ENCODE measurements at regions not wholly inside any gene's neighbourhood (a gene's known extent, or its start where the extent isn't known, plus 50 kb on each side); places are given as distances from the start of the nearest gene placed in this dataset.
A peak's percentile ranks its signal among the peaks of the same experiment; 100 is the strongest.

DNA sequence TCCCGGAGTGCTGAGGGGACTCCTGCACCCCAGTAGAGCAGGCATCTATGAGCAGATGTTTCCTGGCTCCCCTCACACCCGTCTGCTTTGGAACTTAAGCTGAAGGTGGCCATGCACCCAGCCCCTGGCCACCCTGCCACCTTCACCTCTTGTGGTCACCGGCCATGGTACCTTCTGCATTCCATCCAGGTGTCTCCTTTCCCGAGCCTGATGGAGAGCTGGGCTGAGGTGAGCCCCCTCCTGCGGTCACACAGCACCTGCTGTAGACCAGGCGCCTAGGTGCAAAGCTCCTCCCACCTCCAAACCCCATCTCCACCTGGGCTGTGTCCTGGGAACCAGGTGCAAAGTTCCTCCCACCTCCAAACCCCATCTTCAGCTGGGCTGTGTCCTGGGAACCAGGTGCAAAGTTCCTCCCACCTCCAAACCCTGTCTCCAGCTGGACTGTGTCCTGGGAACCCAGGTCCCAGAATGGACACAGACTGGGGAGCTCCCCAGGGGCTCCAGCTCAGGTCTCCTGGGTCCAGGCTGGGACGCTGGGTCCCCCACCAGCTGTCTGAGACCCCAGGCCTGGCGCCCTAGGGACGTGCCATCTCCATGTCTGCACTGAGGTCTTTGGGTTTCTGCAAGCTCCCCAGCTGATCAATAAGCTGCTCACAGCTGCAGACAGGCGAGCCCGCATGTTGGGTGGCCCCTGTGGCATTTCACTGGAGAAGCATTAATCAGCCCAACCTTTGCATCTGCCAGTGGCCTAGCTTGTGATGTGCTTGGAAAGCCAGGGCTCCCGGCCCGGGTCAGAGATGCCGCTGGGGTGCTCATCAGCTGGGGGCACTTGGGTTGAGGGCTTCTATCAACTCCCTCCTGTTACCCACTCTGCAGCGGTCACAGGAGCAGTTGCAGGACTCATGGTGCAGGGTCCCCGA lies 61.2 kb upstream of the INPP5A start:
- peak in 1 of 2 donors; percentile 7 for ATAC-seq (ENCODE audit: low FRiP score in 2 of 2)

DNA sequence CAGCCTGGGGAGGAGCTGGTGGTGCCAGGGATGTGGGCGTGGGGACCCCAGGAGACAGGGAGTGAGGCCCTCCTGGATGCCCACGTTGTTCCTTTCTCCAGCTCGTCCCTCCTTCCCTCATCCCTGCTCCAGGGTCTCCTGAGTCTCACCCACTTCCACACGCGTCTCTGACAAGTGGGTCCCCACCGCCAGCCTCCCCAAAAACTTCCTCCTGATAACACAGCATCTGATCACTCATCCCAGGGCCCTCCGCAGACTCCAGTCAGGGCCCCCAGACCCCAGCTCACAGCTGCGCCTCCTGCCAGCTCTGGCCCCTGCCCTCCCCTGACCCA lies 60.6 kb upstream of the INPP5A start:
- DNase-seq = no peak

More for the DNA sequence above, 61.2 kb upstream of the INPP5A start:
- TF ChIP-seq EP300 (IDR thresholded peaks at IDR 0.05) (no peak), CTCF (IDR thresholded peaks at IDR 0.05) (no peak)
- Histone ChIP-seq H3K27ac (no peak overlapping the region), H3K36me3 (no peaks in the 10 kb centered on the region), H3K9me3 (peaks cover 0 to 5% (median 0%) of the 10 kb centered on the region in 4 donors), H3K27me3 (no peaks in the 10 kb centered on the region), H3K4me3 (no peak overlapping the region), H3K4me1 (peaks cover 0 to 10% (median 6%) of the 10 kb centered on the region in 4 donors)
- WGBS, 2 donors = 79 to 94% methylated on average over 7 to 15 of the region's 16 CpGs
- peak in 1 of 2 donors; percentile 46 for DNase-seq

DNA sequence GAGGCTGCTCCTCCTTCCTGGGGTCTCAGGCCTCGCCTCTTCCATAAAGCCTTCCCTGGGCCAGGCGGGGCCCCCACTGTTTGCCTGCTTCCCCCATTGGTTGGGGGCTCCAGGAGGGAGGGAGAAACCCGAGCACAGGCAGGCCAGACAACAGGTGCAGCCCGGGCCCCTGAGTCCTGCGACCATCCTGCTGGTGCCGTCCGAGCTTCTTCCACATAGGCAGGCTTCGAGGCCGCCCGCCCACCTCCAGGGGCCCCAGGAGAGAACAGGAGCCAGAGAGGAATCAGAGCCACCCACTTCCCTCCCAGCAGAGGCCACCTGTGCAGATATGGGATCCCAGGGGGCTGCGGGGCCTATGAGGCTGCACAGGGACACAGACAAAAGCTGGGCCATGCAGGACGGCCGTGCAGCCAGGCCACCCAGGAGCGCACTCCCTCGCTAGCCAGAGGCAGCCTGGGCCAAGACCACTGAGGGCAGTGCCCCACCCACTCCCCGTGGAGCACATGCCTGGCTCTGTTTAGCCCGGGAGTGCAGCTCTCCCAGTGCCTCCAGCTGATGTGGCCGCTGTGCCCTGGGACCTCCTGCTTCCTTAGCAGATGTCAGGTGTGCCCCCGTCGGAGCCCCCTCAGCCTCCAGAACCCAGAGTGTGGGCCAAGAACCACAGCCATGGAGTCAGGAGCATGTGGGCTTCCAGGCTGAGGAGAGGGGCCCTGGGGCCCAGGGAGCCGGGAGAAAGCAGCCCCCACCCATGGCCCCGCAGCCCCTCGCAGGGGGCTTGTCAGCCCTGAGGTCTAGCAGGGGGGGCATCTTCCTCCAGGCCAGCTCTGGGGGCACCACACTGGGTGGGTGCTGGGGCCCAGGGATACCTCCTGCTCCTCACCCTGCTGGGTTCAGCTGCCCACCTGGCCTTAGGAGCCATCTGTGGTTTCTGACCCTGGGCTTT lies 59.9 kb upstream of the INPP5A start:
- TF ChIP-seq CTCF (IDR thresholded peaks at IDR 0.05) (no peak), POLR2A (IDR thresholded peaks at IDR 0.05) (no peak), POLR2AphosphoS5 (IDR thresholded peaks at IDR 0.05) (no peak), EP300 (IDR thresholded peaks at IDR 0.05) (no peak)
- DNase-seq = peak in 1 of 2 donors; percentile 72

More for the DNA sequence above, 60.6 kb upstream of the INPP5A start:
- ATAC-seq (ENCODE audit: low FRiP score in 2 of 2) = no peak
- Histone ChIP-seq H3K4me1 (peaks cover 5 to 14% (median 8%) of the 10 kb centered on the region in 4 donors), H3K36me3 (no peaks in the 10 kb centered on the region), H3K9me3 (no peaks in the 10 kb centered on the region), H3K4me3 (no peak overlapping the region), H3K27me3 (no peaks in the 10 kb centered on the region), H3K27ac (no peak overlapping the region)
- 91 to 92% methylated on average over 8 of the region's 8 CpGs for WGBS, 2 donors
- no peak for TF ChIP-seq POLR2AphosphoS5 (IDR thresholded peaks at IDR 0.05)
- TF ChIP-seq CTCF (IDR thresholded peaks at IDR 0.05) = no peak
- no peak for TF ChIP-seq POLR2A (IDR thresholded peaks at IDR 0.05)
- no peak for TF ChIP-seq EP300 (IDR thresholded peaks at IDR 0.05)

DNA sequence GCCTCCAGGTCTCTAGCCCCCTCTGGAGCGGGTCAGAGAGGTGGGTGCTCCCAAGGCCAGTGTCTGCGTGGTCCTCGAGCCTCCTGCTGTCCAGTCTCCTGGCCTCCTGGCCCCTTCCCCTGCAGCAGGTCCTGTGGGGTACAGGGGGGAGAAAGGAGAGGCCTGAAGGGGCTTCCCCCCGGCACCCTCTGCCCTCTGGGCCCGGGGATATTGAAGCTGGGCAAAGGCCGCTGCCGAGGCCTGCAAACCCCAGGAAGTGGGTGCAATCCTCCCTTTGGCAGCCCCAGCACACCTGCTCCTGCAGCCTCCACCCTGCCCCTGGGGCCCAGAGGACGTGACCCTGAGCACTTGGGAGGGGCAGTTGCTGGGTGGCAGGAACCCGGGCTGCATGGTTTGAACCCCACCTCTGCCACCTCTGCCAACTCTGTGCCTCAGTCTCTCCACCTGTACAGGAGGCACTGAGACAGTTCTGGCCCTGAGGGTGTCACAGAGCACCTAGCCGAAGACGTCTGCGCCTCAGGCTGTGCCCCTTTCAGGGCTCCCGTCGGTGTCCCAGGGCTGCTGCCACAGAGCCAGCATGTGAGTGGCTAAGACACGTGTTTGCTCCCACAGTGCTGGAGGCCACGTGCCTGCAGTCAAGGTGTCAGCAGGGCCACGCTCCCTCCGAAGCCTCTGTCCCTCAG lies 59.1 kb upstream of the INPP5A start:
- H3K4me1 ChIP-seq = peaks cover 5 to 14% (median 8%) of the 10 kb centered on the region in 4 donors
- peak in 1 of 2 donors; percentile 45 for DNase-seq
- no peaks in the 10 kb centered on the region for H3K9me3 ChIP-seq
- no peak overlapping the region for H3K4me3 ChIP-seq
- WGBS, 2 donors = 81 to 83% methylated on average over 11 to 12 of the region's 18 CpGs
- no peak overlapping the region for H3K27ac ChIP-seq
- H3K36me3 ChIP-seq = no peaks in the 10 kb centered on the region
- ATAC-seq (ENCODE audit: low FRiP score in 2 of 2) = peak in 1 of 2 donors; percentile 2
- no peaks in the 10 kb centered on the region for H3K27me3 ChIP-seq
- TF ChIP-seq CTCF (IDR thresholded peaks at IDR 0.05) (no peak), EP300 (IDR thresholded peaks at IDR 0.05) (no peak), POLR2A (IDR thresholded peaks at IDR 0.05) (no peak), POLR2AphosphoS5 (IDR thresholded peaks at IDR 0.05) (no peak)

More for the DNA sequence above, 59.9 kb upstream of the INPP5A start:
- 86 to 91% methylated on average over 7 to 21 of the region's 23 CpGs for WGBS, 2 donors
- Histone ChIP-seq H3K27ac (no peak overlapping the region), H3K9me3 (no peaks in the 10 kb centered on the region), H3K4me1 (peaks cover 5 to 14% (median 8%) of the 10 kb centered on the region in 4 donors), H3K4me3 (no peak overlapping the region), H3K36me3 (no peaks in the 10 kb centered on the region), H3K27me3 (no peaks in the 10 kb centered on the region)
- ATAC-seq (ENCODE audit: low FRiP score in 2 of 2) = peak in 1 of 2 donors; percentile 37
